ENCODE measurements at regions not wholly inside any gene's neighbourhood (a gene's known extent, or its start where the extent isn't known, plus 50 kb on each side); places are given as distances from the start of the nearest gene placed in this dataset.
"Not testable (repeated sequence)": the region's sequence is repeated elsewhere in the genome, so short reads cannot be mapped to it uniquely, and the experiment has no call there.

DNA sequence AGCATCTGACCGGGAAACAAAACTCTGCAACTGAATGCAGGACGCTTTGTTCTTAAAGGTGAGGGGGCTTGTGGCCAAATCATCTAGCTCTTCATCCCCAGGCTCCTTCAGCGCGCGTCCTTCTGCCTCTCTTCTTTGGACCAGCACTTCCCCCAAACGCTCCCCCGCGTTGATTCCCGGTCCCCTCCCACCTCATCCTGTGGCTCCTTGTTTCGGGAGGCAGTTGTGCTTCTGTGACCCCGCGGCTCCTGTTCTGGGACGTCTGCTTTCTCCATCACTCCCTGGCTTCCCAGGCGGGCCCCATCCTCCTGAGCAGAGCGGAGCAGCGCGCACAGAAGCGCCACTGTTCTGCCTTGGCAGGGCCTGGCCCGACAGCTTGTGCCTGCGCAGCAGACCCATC, 109.7 kb upstream of the ZNG1E start:
- H3K4me3 ChIP-seq (replicated peaks; ENCODE audit: low read depth, low read length), result not testable (repeated sequence)

DNA sequence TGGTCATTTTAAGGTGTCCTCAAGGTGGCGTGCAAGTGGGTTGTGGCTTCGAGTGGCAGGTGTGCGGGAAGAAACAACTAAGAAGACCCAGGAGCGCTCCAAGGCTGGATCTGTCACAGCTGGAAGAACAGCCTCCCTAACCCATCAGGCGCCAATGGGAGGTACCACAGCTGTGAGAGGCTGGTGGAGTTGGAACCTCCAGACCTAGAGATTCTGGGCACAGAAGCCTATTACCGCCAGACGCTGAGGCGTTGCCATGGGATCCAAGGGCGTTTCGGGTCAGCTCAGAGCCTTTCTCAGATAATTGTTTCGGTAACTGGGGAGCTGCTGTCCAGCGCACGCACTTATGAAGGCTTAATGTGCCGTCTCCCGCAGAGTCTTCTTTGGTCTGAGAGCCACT, 156.7 kb upstream of the ZNG1E start:
- not testable (repeated sequence) for H3K4me3 ChIP-seq (replicated peaks; ENCODE audit: low read depth, low read length); DNase-seq (ENCODE audit: extremely low read depth, low read depth)

More for the DNA sequence above, 109.7 kb upstream of the ZNG1E start:
- DNase-seq (ENCODE audit: extremely low read depth, low read depth), result not testable (repeated sequence)

DNA sequence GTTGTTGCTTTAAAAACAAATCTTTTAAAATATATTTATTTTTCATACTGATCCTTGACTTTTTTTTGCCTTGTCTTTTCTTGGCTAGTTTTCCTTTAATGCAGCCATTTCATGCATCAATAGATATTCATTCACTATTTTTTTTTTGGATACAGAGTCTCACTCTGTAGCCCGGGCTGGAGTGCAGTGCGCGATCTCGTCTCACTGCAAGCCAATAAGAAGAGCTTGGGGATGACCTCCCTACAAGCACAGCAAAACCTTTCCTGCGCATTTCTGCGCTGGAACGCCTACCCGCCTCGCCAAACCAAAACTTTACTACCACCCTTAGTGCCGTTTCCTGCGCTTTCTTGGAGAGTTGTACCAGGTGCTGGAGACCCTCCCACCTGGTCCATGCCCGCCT, 161.3 kb upstream of the ZNG1E start:
- H3K4me3 ChIP-seq (replicated peaks; ENCODE audit: low read depth, low read length); DNase-seq (ENCODE audit: extremely low read depth, low read depth): not testable (repeated sequence)

DNA sequence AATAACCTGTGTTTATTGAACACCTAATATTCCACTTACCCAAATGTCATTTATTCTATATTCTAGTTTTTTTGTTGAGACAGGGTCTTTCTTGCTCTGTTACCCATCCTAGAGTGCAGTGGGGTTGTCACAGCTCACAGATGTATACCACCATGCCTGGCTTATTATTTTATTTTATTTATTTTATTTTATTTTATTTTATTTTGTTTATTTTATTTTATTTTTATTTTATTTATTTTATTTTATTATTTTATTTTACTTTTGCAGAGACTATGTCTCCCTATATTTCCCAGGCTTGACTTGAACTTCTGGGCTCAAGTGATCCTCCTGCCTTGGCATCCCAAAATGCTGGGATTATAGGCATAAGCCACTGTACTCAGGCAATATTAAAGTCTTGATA, 167.8 kb upstream of the ZNG1E start:
- not testable (repeated sequence) for DNase-seq (ENCODE audit: extremely low read depth, low read depth); H3K4me3 ChIP-seq (replicated peaks; ENCODE audit: low read depth, low read length)

DNA sequence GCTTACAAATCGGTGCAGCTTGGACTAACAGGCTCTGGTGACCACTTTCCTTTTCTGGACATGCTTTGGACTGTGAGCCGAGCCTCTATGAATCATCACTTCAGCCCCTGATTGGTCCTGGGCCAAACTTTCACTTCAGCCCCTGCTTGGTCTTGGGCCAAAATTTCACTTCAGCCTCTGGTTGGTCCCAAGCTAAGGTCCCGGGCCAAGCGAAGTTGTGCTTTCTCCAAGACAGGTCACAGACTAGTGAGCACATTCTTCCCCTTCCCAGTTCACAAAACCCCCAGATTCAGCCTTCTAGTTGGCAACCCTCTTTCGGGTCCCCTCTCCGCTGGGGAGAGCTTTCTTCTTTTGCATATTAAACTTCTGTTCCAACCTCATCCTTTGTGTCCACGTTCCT, 171.0 kb upstream of the ZNG1E start:
- DNase-seq (ENCODE audit: extremely low read depth, low read depth); H3K4me3 ChIP-seq (replicated peaks; ENCODE audit: low read depth, low read length): not testable (repeated sequence)

DNA sequence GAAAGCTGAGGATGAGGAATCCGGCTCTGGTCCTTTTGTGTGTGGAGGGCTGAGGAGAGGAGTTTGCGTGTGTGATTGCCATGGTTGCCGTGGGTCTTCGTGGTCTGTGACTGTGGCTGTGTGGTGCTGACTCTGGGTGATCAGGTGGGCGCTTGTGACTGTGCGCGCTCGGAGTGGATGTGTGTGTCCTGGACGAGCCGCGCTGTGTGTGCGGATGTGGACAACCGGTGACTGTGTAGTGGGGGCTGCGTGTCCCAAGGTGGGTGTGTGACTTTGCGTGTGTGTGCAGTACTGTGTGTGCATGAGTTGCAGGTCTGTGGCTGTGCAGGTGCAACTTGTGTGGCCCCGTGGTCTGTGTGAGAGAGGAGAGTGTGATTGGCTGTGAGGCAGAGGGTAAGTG, 172.0 kb upstream of the ZNG1E start:
- DNase-seq (ENCODE audit: extremely low read depth, low read depth); H3K4me3 ChIP-seq (replicated peaks; ENCODE audit: low read depth, low read length): not testable (repeated sequence)

DNA sequence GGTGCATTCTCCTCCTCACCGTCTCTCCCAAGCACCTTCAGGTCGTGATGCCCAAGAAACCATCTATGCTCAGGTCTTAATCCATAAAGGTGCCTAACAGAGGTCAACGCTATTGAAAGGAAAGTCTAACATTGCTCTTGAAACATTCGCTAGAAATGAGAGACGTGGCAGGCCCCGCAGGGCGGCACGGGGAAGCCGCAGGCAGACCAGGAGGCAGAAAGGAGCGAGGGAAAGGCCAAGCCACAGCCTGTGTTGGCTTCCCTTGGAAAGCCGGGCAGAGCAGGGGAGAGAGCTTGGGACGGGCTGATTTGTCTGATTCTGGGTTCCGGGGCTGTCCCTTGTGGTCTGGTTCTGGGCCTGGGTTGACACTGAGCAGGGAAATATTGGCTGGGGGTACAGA, 192.8 kb upstream of the ZNG1E start:
- H3K4me3 ChIP-seq (replicated peaks; ENCODE audit: low read depth, low read length); DNase-seq (ENCODE audit: extremely low read depth, low read depth): not testable (repeated sequence)

DNA sequence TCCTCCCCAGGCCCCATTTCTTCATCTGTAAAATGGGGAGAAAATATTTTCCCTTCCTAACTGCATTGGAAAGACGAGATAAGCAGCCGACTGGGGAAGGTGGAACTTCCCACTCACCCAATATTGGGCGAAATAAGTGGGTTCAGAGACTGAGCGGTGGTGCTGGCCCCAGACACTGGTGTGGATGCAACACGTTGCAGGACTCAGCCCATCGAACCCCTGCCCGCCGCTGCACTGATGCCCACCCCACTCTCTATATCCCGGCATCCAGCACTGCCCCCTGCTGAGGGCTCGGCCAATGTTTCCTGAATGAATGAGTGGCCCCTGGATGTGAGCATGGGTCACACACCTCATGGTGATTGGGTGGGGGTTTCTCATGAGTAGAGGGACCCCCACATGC, 194.4 kb upstream of the ZNG1E start:
- H3K4me3 ChIP-seq (replicated peaks; ENCODE audit: low read depth, low read length); DNase-seq (ENCODE audit: extremely low read depth, low read depth): not testable (repeated sequence)

DNA sequence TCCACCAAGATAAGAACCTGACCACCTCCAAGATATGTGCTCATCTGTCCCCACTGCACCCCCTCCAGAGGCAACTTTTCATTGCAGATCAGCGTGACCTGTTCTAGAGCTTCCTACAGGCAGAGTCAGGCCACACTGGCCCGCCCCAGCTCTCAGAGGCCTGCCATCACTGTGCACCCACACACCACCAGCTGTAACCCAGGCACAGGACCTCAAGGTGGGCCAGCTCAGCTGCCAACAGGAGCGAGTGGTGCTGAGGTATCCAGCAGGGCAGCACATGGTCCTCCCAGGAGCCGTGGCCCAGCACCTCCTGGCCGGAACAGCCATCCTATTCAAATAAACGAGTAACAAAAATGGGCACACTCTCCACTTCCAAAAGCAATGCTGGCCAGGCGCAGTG, 189.9 kb upstream of the FOXD4L5 start:
- not testable (repeated sequence) for DNase-seq (ENCODE audit: extremely low read depth, low read depth); H3K4me3 ChIP-seq (replicated peaks; ENCODE audit: low read depth, low read length)

DNA sequence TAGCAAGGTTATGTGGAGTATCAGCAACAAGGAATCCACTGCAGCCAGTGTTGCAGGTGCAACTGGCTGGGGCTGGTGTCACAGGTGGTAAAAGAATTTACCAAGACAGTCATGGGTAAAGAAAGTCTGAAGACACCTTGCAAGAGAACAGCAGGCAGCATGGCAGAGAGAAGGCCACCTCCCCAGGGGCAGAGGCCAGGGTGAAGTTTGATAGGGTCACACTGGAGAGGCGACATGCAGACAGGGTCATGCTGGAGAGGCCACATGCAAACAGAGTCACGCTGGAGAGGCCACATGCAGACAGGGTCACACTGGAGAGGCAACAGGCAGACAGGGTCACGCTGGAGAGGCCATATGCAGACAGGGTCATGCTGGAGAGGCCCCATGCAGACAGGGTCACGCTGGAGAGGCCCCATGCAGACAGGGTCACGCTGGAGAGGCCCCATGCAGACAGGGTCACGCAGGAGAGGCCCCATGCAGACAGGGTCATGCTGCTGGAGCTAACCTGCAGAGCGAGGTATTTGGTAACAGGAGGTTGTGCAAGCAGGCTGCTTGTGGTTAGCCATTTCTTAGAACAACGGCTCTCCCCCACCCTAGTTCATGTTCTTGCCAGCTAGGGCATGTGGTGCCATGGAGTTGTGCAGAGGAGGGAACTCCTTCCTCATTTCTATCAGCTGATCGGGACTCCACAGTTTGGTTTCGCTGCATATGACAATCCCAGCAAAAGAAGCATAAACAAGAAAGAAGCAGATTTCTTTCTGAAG, 188.2 kb upstream of the FOXD4L5 start:
- DNase-seq (ENCODE audit: extremely low read depth, low read depth); H3K4me3 ChIP-seq (replicated peaks; ENCODE audit: low read depth, low read length): not testable (repeated sequence)

DNA sequence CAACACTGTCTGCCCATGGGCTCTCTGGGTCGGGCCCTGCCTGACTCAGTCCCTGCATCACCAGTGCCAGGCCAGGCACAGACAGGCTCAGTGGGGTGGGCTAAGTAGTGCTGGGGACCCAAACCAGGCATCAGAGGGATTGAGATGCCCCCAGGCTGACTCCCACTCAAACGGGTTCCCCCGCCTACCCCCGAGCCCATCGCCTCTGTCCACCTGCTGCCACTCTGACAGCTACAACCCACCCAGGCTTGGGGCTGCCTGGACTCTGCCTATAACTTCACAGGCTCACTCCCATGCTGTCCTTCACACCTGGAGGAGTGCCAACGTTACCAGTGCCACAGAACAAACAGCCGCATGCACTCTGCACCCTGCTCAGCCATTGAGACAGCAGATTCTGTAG, 186.1 kb upstream of the FOXD4L5 start:
- not testable (repeated sequence) for DNase-seq (ENCODE audit: extremely low read depth, low read depth); H3K4me3 ChIP-seq (replicated peaks; ENCODE audit: low read depth, low read length)

DNA sequence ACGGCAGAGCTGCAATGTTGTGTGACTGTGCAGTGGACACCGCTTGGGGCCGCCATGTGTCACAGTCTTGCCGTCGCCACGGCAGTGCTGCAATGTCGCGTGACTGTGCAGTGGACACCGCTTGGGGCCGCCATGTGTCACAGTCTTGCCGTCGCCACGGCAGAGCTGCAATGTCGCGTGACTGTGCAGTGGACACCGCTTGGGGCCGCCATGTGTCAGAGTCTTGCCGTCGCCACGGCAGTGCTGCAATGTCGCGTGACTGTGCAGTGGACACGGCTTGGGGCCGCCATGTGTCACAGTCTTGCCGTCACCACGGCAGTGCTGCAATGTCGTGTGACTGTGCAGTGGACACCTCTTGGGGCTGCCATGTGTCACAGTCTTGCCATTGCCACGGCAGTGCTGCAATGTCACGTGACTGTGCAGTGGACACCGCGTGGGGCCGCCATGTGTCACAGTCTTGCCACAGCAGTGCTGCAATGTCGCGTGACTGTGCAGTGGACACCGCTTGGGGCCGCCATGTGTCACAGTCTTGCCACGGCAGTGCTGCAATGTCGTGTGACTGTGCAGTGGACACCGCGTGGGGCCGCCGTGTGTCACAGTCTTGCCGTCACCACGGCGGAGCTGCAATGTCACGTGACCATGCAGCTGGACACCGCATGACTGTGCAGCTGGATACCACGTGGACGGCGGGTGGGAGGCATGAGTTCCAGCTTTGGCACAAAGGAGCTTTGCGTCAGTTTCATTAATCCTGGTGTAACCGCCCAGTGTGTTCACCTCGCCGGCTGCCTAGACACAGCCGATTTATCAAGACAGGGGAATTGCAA, 182.1 kb upstream of the FOXD4L5 start:
- not testable (repeated sequence) for DNase-seq (ENCODE audit: extremely low read depth, low read depth); H3K4me3 ChIP-seq (replicated peaks; ENCODE audit: low read depth, low read length)

DNA sequence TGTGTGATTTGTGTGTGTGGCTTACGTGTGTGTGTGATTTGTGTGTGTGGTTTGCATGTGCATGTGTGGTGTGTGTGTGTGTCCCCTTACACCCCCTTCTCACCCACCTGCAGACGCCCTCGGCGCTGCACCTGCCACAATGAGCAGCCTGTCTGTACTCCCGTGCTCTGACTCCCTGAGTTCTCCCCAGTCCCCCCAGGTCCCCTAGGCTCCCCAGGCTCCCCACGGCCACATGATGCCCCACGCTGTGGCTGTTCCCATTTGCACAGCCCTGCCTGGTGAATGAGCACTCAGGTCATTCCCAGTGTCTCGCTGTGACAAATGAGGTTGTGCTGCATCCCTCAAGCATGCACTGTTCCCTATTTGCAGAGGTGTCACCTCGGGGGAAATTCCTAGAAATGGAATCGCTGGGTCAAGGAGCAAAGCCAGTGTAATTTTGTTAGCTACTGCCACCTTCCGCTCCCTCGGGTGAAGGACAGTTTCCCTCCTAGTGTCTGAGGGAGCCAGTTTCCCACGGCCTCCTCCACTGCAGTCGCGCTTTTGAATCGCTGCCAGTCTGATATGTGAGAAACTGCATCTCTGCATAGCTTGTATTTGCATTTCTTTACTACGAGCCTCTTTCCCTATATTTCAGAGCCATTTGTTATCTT, 180.4 kb upstream of the FOXD4L5 start:
- DNase-seq (ENCODE audit: extremely low read depth, low read depth); H3K4me3 ChIP-seq (replicated peaks; ENCODE audit: low read depth, low read length): not testable (repeated sequence)

DNA sequence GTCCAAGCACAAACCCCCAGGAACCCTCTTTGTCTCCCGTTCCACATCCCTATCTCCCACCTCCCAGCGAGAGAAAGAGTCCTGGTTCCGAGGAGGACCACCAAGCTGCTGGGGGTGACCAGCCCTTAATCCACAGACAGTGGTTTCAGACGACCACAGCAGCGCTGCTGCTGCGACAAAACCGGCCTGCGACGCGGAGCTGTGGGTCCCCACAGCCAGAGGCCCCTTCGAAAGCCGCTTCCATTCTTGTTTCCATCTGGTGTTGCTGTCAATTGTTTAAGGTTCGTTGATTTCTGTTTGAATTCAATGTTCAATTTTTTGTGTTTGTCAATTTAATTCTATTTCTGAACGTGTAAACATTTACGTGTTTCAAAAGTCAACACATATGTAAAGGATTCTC, 177.5 kb upstream of the FOXD4L5 start:
- H3K4me3 ChIP-seq (replicated peaks; ENCODE audit: low read depth, low read length); DNase-seq (ENCODE audit: extremely low read depth, low read depth): not testable (repeated sequence)

All from HFF-Myc (cell line).